Kidney tubule cell (primary cell): ENCODE measurements at regions not wholly inside any gene's neighbourhood (a gene's known extent, or its start where the extent isn't known, plus 50 kb on each side); places are given as distances from the start of the nearest gene placed in this dataset.

Experiments used
- DNase-seq: peaks from one replicate; pipeline ENCODE4 v3.0.0-alpha.2; 2018; ENCODE audit warnings: low spot score

GRCh38 chr16:80176114-80176513 is 364.7 kb upstream of the DYNLRB2 start:
- DNase-seq = peak; percentile 84

DNA sequence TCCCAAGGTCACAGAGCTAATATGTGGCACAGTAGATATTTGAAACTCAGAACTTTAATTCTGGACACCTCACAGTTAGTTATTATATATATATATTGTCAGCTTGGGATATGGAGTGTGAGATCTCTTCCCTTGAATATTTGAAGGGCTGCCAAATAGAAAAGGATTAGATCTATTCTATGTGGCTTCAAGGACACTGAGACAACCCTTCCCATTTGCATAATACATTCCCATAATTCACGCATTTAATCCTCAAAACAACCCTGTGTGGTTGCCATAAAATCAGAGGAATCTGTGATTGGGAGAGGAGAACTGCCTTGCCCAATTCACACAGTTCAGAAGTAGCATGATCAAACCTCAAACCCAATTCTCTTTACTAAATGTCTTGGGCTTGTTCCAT is 365.8 kb upstream of the DYNLRB2 start:
- no peak for DNase-seq

GRCh38 chr16:80174416-80174815 is 366.4 kb upstream of the DYNLRB2 start:
- peak; percentile 86 for DNase-seq

- DNase-seq = no peak
Observed at GRCh38 chr16:80171746-80172145, 369.0 kb upstream of the DYNLRB2 start.

- no peak for DNase-seq
Observed at GRCh38 chr16:80171199-80171598, 369.6 kb upstream of the DYNLRB2 start.

DNA sequence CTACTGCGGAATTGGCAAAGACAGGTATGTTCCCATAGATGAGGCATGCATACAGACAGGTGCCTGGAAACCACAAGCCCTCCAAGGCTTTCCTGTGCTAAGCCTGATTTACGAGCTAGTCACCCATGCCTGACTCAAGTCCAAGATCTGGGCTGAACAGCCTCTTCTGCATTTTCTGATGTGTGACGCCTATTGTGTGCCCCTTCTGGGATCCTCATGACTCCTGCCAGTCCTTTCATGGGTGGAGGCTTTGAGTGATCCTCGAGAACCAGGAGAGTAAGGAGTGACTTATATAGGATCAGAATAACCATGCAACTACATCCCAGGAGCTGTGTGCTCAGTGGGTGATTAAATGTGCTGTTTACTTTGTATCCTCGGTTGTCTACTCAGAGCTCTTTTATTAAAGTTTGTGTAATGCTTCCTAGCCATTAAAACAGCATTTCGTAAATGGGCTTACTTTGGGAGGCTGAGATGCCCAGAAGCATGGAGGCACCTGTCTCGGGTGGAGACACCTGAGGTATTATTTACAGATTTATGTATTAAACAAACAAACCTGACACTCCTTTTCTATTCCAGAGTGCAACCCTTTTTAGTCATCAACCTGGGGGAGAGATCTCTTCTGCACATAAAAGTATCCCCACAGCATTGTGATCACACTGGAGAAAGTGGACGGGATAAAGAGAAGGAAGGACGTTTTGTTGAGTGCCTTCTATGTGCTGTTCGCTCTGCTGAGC is 373.0 kb upstream of the DYNLRB2 start:
- DNase-seq = peak; percentile 90

DNA sequence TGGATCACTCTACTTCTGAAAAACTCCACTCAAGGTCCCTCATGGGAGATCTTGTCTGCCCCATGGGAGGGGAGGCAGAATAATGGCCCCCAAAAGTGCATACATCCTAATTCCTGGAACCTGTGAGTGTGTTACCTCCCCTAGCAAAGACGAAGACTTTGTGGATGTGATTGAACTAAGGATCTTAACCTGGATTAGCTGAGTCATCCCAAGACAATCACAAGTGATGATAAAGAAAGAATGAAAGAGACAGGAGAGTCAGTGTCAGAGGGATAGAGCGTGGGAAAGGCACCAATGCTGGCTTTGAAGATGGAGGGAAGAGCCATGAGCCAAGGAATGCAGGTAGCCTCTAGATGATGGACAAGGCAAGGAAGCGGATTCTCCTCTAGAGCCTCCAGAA is 374.7 kb upstream of the DYNLRB2 start:
- DNase-seq = no peak

GRCh38 chr16:80164966-80165550 is 375.7 kb upstream of the DYNLRB2 start:
- peak; percentile 48 for DNase-seq

DNA sequence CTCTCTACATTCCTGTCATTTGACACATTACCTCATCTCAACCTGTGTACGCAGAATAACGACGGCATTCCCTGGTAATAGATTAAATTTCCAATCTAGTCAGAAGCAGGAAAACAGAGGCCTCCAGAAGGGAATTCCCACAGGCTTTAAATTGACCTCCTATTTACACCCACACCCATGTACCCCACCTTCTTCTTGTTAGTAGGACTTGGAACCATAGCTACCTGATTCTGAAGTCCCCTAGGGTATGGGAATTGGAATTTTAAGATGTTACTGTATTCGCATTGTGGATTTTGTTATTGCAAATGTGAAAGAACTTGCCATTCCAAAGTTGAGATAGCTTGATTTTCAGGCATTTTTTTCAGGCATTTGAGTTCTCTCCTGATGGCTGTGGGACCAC is 377.5 kb upstream of the DYNLRB2 start:
- peak; percentile 57 for DNase-seq

GRCh38 chr16:80161799-80162739 is 378.7 kb upstream of the DYNLRB2 start:
- no peak for DNase-seq

- DNase-seq = peak; percentile 94
Observed at GRCh38 chr16:80158766-80159165, 382.0 kb upstream of the DYNLRB2 start.

GRCh38 chr16:80151722-80152111 is 389.1 kb upstream of the DYNLRB2 start:
- no peak for DNase-seq

DNA sequence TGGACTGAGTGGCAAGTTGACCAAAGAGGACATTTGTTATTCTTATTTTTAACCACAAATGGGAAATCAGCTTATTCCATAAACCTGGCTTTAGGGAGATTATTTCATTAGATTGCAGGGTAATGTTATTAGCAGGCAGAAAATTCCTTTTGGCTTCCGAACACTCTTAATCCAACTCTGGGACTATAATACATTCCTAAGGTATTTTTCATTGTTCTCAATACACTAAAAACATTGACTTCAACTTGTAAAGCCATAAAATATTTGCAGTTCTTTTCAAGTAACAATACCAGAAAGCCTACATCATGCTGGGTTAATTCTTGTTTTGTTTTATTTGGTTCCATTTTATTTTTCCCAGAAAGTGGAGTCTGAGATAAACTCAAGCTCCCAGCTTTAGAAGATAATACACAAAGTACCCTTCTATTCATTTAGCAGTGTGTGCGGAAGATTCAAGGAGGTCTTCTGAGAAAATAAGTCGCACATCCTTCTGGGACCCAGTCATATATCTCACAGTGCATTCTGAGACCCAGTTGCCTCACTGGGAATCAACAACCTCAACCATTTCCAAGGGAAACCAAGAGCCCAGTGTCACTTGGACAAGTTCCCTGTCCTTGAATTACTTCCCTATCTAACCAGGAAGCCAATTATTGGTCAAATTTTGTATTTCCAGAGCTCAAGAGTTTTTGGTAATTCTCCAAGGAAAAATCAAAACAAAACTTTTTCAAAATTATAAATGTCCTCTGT is 389.6 kb upstream of the DYNLRB2 start:
- DNase-seq = no peak

DNA sequence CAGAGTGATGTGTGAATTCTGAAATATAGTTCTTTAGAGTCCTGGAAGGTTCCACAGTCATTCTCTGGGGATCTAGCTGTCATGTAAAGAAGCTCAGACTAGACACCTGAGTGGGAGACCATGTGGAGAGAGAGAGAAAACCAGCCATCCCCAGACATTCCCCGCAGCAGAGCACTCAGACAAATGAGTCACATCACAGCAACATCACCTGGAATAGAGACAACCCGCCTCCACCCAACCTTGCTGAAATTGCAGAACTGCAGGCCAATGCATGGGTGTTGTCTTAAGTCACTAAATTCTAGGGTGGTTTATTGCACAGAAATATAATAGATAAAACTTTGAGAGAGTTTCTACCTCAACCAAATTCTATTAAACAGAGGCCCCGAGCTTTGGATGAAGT is 392.0 kb upstream of the DYNLRB2 start:
- no peak for DNase-seq

DNA sequence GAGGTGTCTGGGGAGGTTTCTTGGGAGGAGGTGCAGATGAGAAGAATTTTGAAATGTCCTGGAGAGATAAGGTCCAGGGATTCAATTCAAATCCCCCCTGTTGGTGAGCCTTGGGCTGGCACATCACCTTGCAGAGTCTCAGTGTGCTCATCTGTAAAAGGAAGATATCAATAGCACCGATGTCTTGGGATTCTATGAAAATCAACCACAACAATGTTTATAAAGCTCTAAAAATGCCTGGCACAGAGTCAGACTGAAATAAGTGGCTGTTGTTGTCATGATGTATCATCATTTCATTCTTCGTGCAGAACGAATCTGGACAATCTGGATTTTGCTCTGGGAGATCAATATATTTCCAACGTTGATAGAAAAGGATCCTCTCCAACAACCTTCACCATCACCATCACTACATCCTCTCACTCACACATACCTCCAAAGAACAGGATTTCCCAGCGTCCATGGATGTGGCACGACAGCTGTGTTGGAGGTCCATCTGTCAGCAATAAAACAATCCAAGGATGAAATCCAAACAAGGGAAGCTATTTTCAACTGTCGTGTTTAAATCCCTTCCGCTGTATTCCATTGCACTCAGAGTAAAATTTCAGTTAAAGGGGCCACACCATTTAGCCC is 393.7 kb upstream of the DYNLRB2 start:
- peak; percentile 23 for DNase-seq

DNA sequence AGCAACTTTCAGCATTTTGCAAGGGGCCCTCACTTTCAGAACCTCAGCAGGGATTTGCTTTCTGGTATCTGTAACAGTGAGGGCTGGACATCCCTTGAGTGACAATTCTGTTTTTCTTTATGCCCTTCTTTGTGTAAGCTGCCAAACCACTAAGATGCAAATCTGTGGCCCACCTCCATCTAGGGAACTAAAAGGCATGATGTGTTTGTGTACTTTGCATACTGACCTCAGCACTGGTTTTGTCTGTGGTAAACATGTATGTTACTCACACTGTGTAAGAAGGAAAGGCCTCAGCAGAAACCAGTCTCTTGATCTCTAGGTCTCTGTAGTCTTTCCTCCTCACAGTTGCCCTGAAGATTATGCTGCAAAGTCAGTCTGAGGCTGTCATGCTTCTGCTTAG is 396.6 kb upstream of the DYNLRB2 start:
- DNase-seq = peak; percentile 21

- no peak for DNase-seq
Observed at GRCh38 chr16:80142940-80143339, 397.9 kb upstream of the DYNLRB2 start.

DNA sequence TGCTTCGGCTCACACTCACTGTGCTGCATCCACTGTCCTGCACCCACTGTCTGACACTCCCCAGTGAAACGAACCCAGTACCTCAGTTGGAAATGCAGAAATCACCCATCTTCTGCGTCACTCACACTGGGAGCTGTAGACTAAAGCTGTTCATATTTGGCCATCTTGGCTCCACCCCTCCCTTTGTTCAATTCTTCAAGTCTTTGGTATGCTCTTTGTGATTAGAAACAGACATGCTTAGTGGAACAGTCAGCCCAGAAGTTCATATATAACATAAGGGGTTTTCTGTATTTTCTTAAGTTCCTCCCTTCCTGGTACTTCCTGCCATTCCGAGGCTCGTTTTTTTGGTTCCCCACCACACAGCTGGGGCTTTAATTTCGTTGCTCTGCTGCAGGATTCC is 398.5 kb upstream of the DYNLRB2 start:
- DNase-seq = no peak

DNA sequence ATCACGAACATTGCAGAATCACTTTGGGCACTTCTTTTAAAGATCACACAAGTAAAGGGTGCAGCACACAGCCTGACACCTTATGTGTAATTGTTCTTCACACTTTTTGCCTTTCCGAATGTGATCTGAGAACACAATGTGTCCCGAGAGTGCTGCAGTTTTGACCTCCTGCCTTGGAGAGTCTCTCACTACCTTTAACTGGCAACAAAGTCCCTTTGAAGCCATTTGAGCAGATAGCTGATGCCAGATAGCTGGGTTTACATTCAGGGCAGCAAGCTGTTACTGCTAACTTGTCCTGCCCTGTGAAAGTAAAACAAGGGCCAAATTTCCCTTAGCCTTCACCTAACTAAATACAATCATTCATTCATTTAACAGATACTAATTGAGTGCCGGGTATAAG is 411.0 kb upstream of the DYNLRB2 start:
- no peak for DNase-seq

DNA sequence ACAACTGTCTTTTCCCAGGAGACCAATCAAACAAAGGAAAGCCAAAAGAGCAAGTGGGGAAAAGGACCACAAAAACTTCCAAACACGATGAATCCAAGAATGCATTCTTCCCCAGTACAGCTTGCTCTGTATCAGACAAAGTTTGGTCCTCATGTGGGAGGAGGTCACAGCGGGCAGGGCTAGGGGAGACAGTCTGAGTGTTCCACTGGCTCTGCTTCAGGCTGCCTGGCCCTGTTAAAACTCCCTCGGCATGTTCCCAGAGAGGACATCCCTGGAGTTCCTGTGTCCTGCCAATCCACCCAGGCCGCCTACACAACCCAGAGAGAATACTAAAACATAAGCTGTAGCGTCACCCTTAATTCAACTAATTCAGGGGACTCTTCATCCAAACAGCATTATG is 415.1 kb upstream of the DYNLRB2 start:
- DNase-seq = no peak

GRCh38 chr16:80123189-80123588 is 417.6 kb upstream of the DYNLRB2 start:
- no peak for DNase-seq

DNA sequence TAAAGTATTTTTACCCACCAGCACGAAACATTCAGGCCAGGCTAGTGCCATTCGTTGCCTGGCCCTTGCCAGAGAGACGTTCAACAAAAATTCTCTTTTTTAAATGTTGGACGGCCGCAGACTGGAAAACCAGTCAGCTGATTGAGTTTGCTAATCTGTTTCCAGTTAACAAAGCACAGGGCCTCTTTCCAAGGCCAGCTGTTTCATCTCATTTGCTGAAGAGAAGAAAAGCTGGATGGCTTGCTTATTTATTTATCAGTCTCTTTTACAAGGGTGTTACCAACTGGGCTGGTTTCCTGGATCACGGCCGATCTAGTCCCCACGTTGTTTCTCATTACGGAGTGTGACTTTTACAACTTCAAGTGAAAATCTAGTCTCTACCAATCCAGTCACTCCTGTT is 418.7 kb upstream of the DYNLRB2 start:
- DNase-seq = no peak
